ENCODE measurements at regions not wholly inside any gene's neighbourhood (a gene's known extent, or its start where the extent isn't known, plus 50 kb on each side); places are given as distances from the start of the nearest gene placed in this dataset.

- TF ChIP-seq ATF7 (IDR thresholded peaks at IDR 0.05) (no peak), ATF7 (CRISPR knock-in tag; IDR thresholded peaks at IDR 0.05) (no peak)
Observed at GRCh38 chr9:80041821-80042220, 470.1 kb downstream of the TLE4 start (continued).

GRCh38 chr9:80040457-80040856, 468.7 kb downstream of the TLE4 start:
- no peak overlapping the region for H3K4me3 ChIP-seq (replicated peaks in 1 of 3; ENCODE audit: insufficient read depth in 1 of 3, low read depth in 2 of 3, low read length in 3 of 3)
- FAIRE-seq: no peak
- no peak for DNase-seq (ENCODE audit: low spot score)
- H4K20me1 ChIP-seq (ENCODE audit: insufficient read depth, low read length): no peaks in the 10 kb centered on the region
- no peak overlapping the region for H3K27ac ChIP-seq (ENCODE audit: extremely low read length, insufficient read depth, low read length)
- no peak overlapping the region for H3K9ac ChIP-seq (ENCODE audit: insufficient read depth, low read depth, low read length)
- H3K4me1 ChIP-seq (ENCODE audit: insufficient read depth, low read length): no peaks in the 10 kb centered on the region
- no peak overlapping the region for H2AFZ ChIP-seq (ENCODE audit: low read length)
- WGBS (ENCODE audit: low lambda C conversion rate): 43% methylated on average over 4 of the region's 4 CpGs
- no peaks in the 10 kb centered on the region for H3K27me3 ChIP-seq (ENCODE audit: control insufficient read depth in 1 of 2, insufficient read depth in 2 of 2, low read length in 2 of 2)
- no peak overlapping the region for H3K4me2 ChIP-seq (ENCODE audit: low read depth, low read length)
- intact Hi-C loops (cut with micrococcal nuclease; ENCODE audit: unreplicated experiment): no loop called here
- in situ Hi-C loops (cut with HindIII; ENCODE audit: extremely low pct_ligation_motif_present, low pct_unique_long_range_greater_than_20kb): no loop called here
- ChIA-PET CTCF (ENCODE audit: low intra/inter-chr PET ratio, low total read pairs) (no interaction called here), POLR2A (no interaction called here)
- no TSS peak for BruUV-seq (replicated peaks)
- H3K9me3 ChIP-seq (ENCODE audit: low read length): no peaks in the 10 kb centered on the region
- no peaks in the 10 kb centered on the region for H3K36me3 ChIP-seq (replicated peaks in 1 of 2; ENCODE audit: control insufficient read depth in 1 of 2, insufficient read depth in 2 of 2, low read length in 2 of 2)
- H3K79me2 ChIP-seq (ENCODE audit: insufficient read depth, low read length): no peaks in the 10 kb centered on the region
- no peak for ATAC-seq
- TF ChIP-seq ZBTB10 (CRISPR knock-in tag; IDR thresholded peaks at IDR 0.05; ENCODE audit: borderline replicate concordance) (no peak), NRL (CRISPR knock-in tag; IDR thresholded peaks at IDR 0.05; ENCODE audit: borderline replicate concordance) (no peak), ZNF136 (CRISPR knock-in tag; IDR thresholded peaks at IDR 0.05; ENCODE audit: low read depth) (no peak), ISX (CRISPR knock-in tag; conservative IDR thresholded peaks at IDR 0.05) (no peak), ZNF234 (CRISPR knock-in tag; conservative IDR thresholded peaks at IDR 0.05) (no peak), FOXP4 (CRISPR knock-in tag; IDR thresholded peaks at IDR 0.05) (no peak), ZNF510 (CRISPR knock-in tag; IDR thresholded peaks at IDR 0.05; ENCODE audit: low read depth) (no peak), ZBTB33 (CRISPR knock-in tag; IDR thresholded peaks at IDR 0.05) (no peak), RCOR2 (CRISPR knock-in tag; IDR thresholded peaks at IDR 0.05) (no peak), ZC3H13 (CRISPR knock-in tag; IDR thresholded peaks at IDR 0.05) (no peak), ZNF512B (CRISPR knock-in tag; IDR thresholded peaks at IDR 0.05; ENCODE audit: borderline replicate concordance) (no peak), ZNF530 (CRISPR knock-in tag; IDR thresholded peaks at IDR 0.05; ENCODE audit: low read depth) (no peak), EZH2 (conservative IDR thresholded peaks at IDR 0.05; ENCODE audit: low read depth, low read length) (no peak)
